HepG2 (cell line): ENCODE measurements at regions not wholly inside any gene's neighbourhood (a gene's known extent, or its start where the extent isn't known, plus 50 kb on each side); places are given as distances from the start of the nearest gene placed in this dataset.

Source experiments
- ATAC-seq: fragments of 200-7000 bp; cut with Tn5 transposase; 3 replicates; pipeline ENCODE4 v1.9.1; 2020; ENCODE audit warnings: mild to moderate bottlenecking, moderate library complexity
- BruUV-seq: library from RNA; stranded (reverse); fragments of 400-500 nt; replicated peaks from 2 replicates; lab custom pipeline; 2021; lab: Mats Ljungman, UMichigan
- CTCF ChIA-PET: fragments of 300-600 bp; formaldehyde crosslinking; extraction: SDS; loops from one replicate; lab custom pipeline; 2021; ENCODE audit warnings: low total read pairs, inconsistent platforms, low intra/inter-chr PET ratio; lab: Yijun Ruan, JAX
- POLR2A ChIA-PET: fragments of 350-600 bp; sonication (Branson Sonifier 250); formaldehyde crosslinking; loops from one replicate; lab custom pipeline; 2020; ENCODE audit warnings: antibody characterized with exemption, inconsistent platforms; lab: Yijun Ruan, JAX
- DNase-seq: peaks from one replicate; pipeline ENCODE4 v3.0.0-alpha.2; 2015; ENCODE audit warnings: low spot score
- FAIRE-seq: peaks from 3 replicates; lab custom pipeline; 2011; peaks lifted over from hg19 to GRCh38; lab: Jason Lieb, UNC
- H2AFZ ChIP-seq: one replicate; pipeline ENCODE4 v1.6.1; 2011; ENCODE audit warnings: low read length, inconsistent platforms
- H3K27ac ChIP-seq: fragments of 300-600 bp; 3 replicates; pipeline ENCODE4 v1.8.0; 2011; ENCODE audit warnings: mixed run types, mild to moderate bottlenecking, mixed read lengths, low read length, inconsistent platforms; ENCODE audit not compliant: insufficient read depth; ENCODE audit errors: extremely low read length
- H3K27me3 ChIP-seq, 2 experiments: fragments of 200-600 bp in 1 of 2; 2 replicates in 1 of 2; 3 replicates in 1 of 2; pipeline versions ENCODE4 v1.6.0 to v1.8.0; 2011; ENCODE audit warnings: low read length in 2 of 2, mild to moderate bottlenecking in 2 of 2, moderate library complexity in 2 of 2, inconsistent platforms in 1 of 2; ENCODE audit not compliant: insufficient read depth in 2 of 2, control insufficient read depth in 1 of 2
- H3K36me3 ChIP-seq, 2 experiments: fragments of 200-600 bp in 1 of 2; replicated peaks in 1 of 2; 2 replicates in 1 of 2; 3 replicates in 1 of 2; pipeline versions ENCODE4 v1.5.1 to v1.8.0; 2011; ENCODE audit warnings: low read length in 2 of 2, inconsistent platforms in 1 of 2; ENCODE audit not compliant: insufficient read depth in 2 of 2, control insufficient read depth in 1 of 2
- H3K4me1 ChIP-seq: 2 replicates; pipeline ENCODE4 v1.5.1; 2012; ENCODE audit warnings: low read length, inconsistent platforms; ENCODE audit not compliant: insufficient read depth
- H3K4me2 ChIP-seq: 2 replicates; pipeline ENCODE4 v1.6.0; 2011; ENCODE audit warnings: low read depth, low read length, inconsistent platforms
- H3K4me3 ChIP-seq, 3 experiments: fragments of 200-600 bp in 1 of 3; sonication (generic), shearing (Covaris generic) in 1 of 3; replicated peaks in 1 of 3; 2 replicates each; pipeline ENCODE4 v1.5.1; 2011 to 2016; ENCODE audit warnings: low read length in 3 of 3, inconsistent platforms in 2 of 3, low read depth in 2 of 3, mild to moderate bottlenecking in 2 of 3, control low read depth in 1 of 3, mixed read lengths in 1 of 3; ENCODE audit not compliant: insufficient read depth in 1 of 3
- H3K79me2 ChIP-seq: one replicate; pipeline ENCODE4 v1.6.1; 2011; ENCODE audit warnings: low read length, inconsistent platforms; ENCODE audit not compliant: insufficient read depth
- H3K9ac ChIP-seq: 2 replicates; pipeline ENCODE4 v1.6.0; 2011; ENCODE audit warnings: mild to moderate bottlenecking, low read depth, low read length, inconsistent platforms; ENCODE audit not compliant: insufficient read depth
- H3K9me3 ChIP-seq: 2 replicates; pipeline ENCODE4 v1.5.1; 2012; ENCODE audit warnings: mild to moderate bottlenecking, low read length
- H4K20me1 ChIP-seq: 2 replicates; pipeline ENCODE4 v1.6.0; 2011; ENCODE audit warnings: inconsistent platforms, mild to moderate bottlenecking, low read length, moderate library complexity; ENCODE audit not compliant: insufficient read depth
- ATF7-NPFF ChIP-seq: sonication (generic); formaldehyde crosslinking; IDR thresholded peaks from 2 replicates; pipeline ENCODE4 v1.8.1; 2023; ENCODE audit warnings: mild to moderate bottlenecking, low read depth, missing genetic modification reagents, moderate library complexity
- HMGXB3 ChIP-seq: sonication (generic); formaldehyde crosslinking; IDR thresholded peaks from 2 replicates; pipeline ENCODE4 v1.4.0; 2020; ENCODE audit warnings: missing genetic modification reagents, borderline replicate concordance
- HNF1A ChIP-seq, 2 experiments: sonication (generic) in 1 of 2; formaldehyde crosslinking in 1 of 2; IDR thresholded peaks; 2 replicates each; pipeline versions ENCODE4 v1.4.0 to v1.6.1; 2016 to 2020; ENCODE audit warnings: borderline replicate concordance in 1 of 2, low read depth in 1 of 2, mild to moderate bottlenecking in 1 of 2, missing genetic modification reagents in 1 of 2
- KLF9 ChIP-seq: IDR thresholded peaks from 2 replicates; pipeline ENCODE4 v1.6.1; 2016; ENCODE audit warnings: low read depth
- NR1H2 ChIP-seq: sonication (generic); formaldehyde crosslinking; IDR thresholded peaks from 2 replicates; pipeline ENCODE4 v1.8.1; 2022; ENCODE audit warnings: low read depth, missing genetic modification reagents, borderline replicate concordance
- POGZ ChIP-seq: sonication (generic); formaldehyde crosslinking; IDR thresholded peaks from 2 replicates; pipeline ENCODE4 v1.4.0; 2020; ENCODE audit warnings: mild to moderate bottlenecking, missing genetic modification reagents
- ZC3H13 ChIP-seq: sonication (generic); formaldehyde crosslinking; IDR thresholded peaks from 2 replicates; pipeline ENCODE4 v1.8.1; 2023; ENCODE audit warnings: mild to moderate bottlenecking, missing genetic modification reagents, moderate library complexity
- ZFX ChIP-seq: sonication (generic); formaldehyde crosslinking; IDR thresholded peaks from 2 replicates; pipeline ENCODE4 v1.4.0; 2020; ENCODE audit warnings: mild to moderate bottlenecking, low read depth, missing genetic modification reagents, moderate library complexity
- ZNF33A ChIP-seq: sonication (generic); formaldehyde crosslinking; IDR thresholded peaks from 2 replicates; pipeline ENCODE4 v1.5.1; 2020; ENCODE audit warnings: missing genetic modification reagents, mild to moderate bottlenecking, moderate library complexity, borderline replicate concordance
- ZNF34 ChIP-seq: sonication (generic); formaldehyde crosslinking; IDR thresholded peaks from 2 replicates; pipeline ENCODE4 v1.4.0; 2020; ENCODE audit warnings: mild to moderate bottlenecking, missing genetic modification reagents, borderline replicate concordance
- ZNF552 ChIP-seq: sonication (generic); formaldehyde crosslinking; IDR thresholded peaks from 2 replicates; pipeline ENCODE4 v1.9.0; 2022; ENCODE audit warnings: missing genetic modification reagents, mild to moderate bottlenecking, borderline replicate concordance
- ZNF598 ChIP-seq: sonication (generic); formaldehyde crosslinking; IDR thresholded peaks from 2 replicates; pipeline ENCODE4 v1.5.1; 2020; ENCODE audit warnings: mild to moderate bottlenecking, missing genetic modification reagents, borderline replicate concordance
- ZNF672 ChIP-seq: sonication (generic); formaldehyde crosslinking; IDR thresholded peaks from 2 replicates; pipeline ENCODE4 v1.8.1; 2022; ENCODE audit warnings: missing genetic modification reagents
- ZNF891 ChIP-seq: sonication (generic); formaldehyde crosslinking; IDR thresholded peaks from 2 replicates; pipeline ENCODE4 v1.5.0; 2020; ENCODE audit warnings: mild to moderate bottlenecking, missing genetic modification reagents
- ZSCAN31 ChIP-seq: sonication (generic); formaldehyde crosslinking; IDR thresholded peaks from 2 replicates; pipeline ENCODE4 v1.5.0; 2020; ENCODE audit warnings: low read depth, mild to moderate bottlenecking, missing genetic modification reagents
- WGBS: methylation state at CpG from one replicate; pipeline ENCODE4 v1.1.6; 2017; ENCODE audit warnings: low lambda C conversion rate; 5-methylcytosine and 5-hydroxymethylcytosine counted together
- in situ Hi-C: cut with HindIII; loops from 2 replicates; pipeline ENCODE4 v1.10.0; 2017; ENCODE audit warnings: low pct_unique_long_range_greater_than_20kb; ENCODE audit not compliant: extremely low pct_ligation_motif_present
- intact Hi-C: fragments of 100-400 bp; cut with micrococcal nuclease; formaldehyde crosslinking; loops from one replicate; pipeline ENCODE4 v1.10.0; 2022; ENCODE audit not compliant: unreplicated experiment

GRCh38 chr2:184371641-184372040 lies 226.7 kb upstream of the ZNF804A start:
- Histone ChIP-seq H3K9ac (no peak overlapping the region), H3K79me2 (no peaks in the 10 kb centered on the region), H4K20me1 (no peaks in the 10 kb centered on the region), H3K4me2 (no peak overlapping the region), H2AFZ (no peak overlapping the region), H3K4me1 (peaks cover 5% of the 10 kb centered on the region), H3K27me3 (no peaks in the 10 kb centered on the region), H3K4me3 (no peak overlapping the region), H3K9me3 (no peaks in the 10 kb centered on the region), H3K36me3 (no peaks in the 10 kb centered on the region), H3K27ac (no peak overlapping the region)
- ChIA-PET CTCF (no interaction called here), POLR2A (no interaction called here)
- DNase-seq: no peak
- FAIRE-seq: no peak
- no peak for ATAC-seq
- intact Hi-C loops: no loop called here
- no TSS peak for BruUV-seq
- in situ Hi-C loops: no loop called here
- 13% methylated on average over 1 of the region's 1 CpG for WGBS
- no peak for TF ChIP-seq HNF1A (IDR thresholded peaks at IDR 0.05; ENCODE audit: low read depth)
- TF ChIP-seq HNF1A (CRISPR knock-in tag; IDR thresholded peaks at IDR 0.05; ENCODE audit: borderline replicate concordance): no peak
- TF ChIP-seq ZNF552 (CRISPR knock-in tag): no peak
- no peak for TF ChIP-seq ATF7-NPFF (CRISPR knock-in tag)
- no peak for TF ChIP-seq KLF9 (CRISPR knock-in tag)
- TF ChIP-seq HMGXB3 (CRISPR knock-in tag): no peak
- no peak for TF ChIP-seq ZNF34
- no peak for TF ChIP-seq ZNF598
- no peak for TF ChIP-seq NR1H2
- no peak for TF ChIP-seq ZNF33A (CRISPR knock-in tag)
- TF ChIP-seq ZC3H13 (CRISPR knock-in tag): no peak
- TF ChIP-seq ZNF672: no peak
- TF ChIP-seq ZSCAN31 (CRISPR knock-in tag): no peak
- no peak for TF ChIP-seq ZFX
- no peak for TF ChIP-seq POGZ (CRISPR knock-in tag)
- TF ChIP-seq ZNF891 (CRISPR knock-in tag): no peak
